IPS-15b (cell line): ENCODE measurements at regions not wholly inside any gene's neighbourhood (a gene's known extent, or its start where the extent isn't known, plus 50 kb on each side); places are given as distances from the start of the nearest gene placed in this dataset.
"Not testable (repeated sequence)": the region's sequence is repeated elsewhere in the genome, so short reads cannot be mapped to it uniquely, and the experiment has no call there.

ENCODE experiments used
- H3K27me3 ChIP-seq: one replicate; pipeline ENCODE4 v1.6.1; 2013; ENCODE audit warnings: low read length; ENCODE audit not compliant: control insufficient read depth, insufficient read depth
- H3K36me3 ChIP-seq: one replicate; pipeline ENCODE4 v1.6.1; 2013; ENCODE audit warnings: low read length; ENCODE audit not compliant: control insufficient read depth, insufficient read depth
- H3K4me1 ChIP-seq: one replicate; pipeline ENCODE4 v1.6.1; 2013; ENCODE audit warnings: mild to moderate bottlenecking, low read length; ENCODE audit not compliant: control insufficient read depth, insufficient read depth
- H3K4me3 ChIP-seq: one replicate; pipeline ENCODE4 v1.5.1; 2013; ENCODE audit warnings: low read depth, low read length
- H3K9ac ChIP-seq: one replicate; pipeline ENCODE4 v1.6.1; 2013; ENCODE audit warnings: low read depth, mild to moderate bottlenecking, low read length
- H3K9me3 ChIP-seq: one replicate; pipeline ENCODE4 v1.6.1; 2013; ENCODE audit warnings: mild to moderate bottlenecking, low read length; ENCODE audit not compliant: control insufficient read depth, insufficient read depth

- not testable (repeated sequence) for H3K9me3 ChIP-seq, H3K36me3 ChIP-seq, H3K27me3 ChIP-seq, H3K4me1 ChIP-seq, H3K9ac ChIP-seq, H3K4me3 ChIP-seq
These were observed 153.1 kb downstream of the ALX1 start for GRCh38 chr12:85433148-85433547.

DNA sequence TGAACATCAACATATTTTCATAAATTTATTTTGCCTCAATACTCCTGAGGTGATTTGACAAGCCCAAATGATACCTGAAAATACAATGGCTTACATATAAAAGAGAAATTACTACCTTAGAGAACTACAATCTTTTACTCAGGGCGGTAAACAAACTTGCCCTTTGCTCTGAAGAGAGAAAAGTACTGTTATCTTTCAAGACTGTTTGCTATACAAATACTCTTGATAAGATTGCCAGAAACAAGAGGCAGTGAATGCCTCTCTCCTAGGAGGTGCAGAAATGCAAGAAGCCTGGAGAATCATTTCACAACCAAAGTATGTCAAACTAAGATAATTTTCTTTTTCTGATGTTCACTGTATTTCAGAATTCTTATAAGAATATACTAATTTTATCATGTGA, 160.3 kb downstream of the ALX1 start:
- Histone ChIP-seq H3K4me1 (peaks cover 2% of the 10 kb centered on the region), H3K9me3 (no peaks in the 10 kb centered on the region), H3K9ac (no peak overlapping the region), H3K27me3 (no peaks in the 10 kb centered on the region), H3K4me3 (no peak overlapping the region), H3K36me3 (no peaks in the 10 kb centered on the region)

DNA sequence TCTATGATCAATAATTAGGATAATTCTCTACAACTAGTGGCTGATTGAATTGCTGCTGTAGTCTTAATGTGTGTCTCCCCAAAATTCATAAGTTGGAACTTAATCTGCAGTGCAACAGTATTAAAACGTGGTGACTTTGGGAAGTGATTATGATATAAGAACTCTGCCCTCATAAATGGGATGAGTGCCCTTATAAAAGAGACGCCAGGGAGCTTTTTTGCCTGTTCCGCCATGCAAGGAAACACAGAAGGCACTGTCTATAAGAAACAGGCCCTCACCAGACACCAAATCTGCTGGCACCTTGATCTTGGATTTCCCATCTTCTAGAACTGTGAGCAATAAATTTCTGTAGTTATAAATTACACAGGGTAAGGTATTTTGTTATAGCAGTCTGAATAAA, 161.0 kb downstream of the ALX1 start:
- no peaks in the 10 kb centered on the region for H3K4me1 ChIP-seq
- H3K36me3 ChIP-seq: no peaks in the 10 kb centered on the region
- no peaks in the 10 kb centered on the region for H3K27me3 ChIP-seq
- no peak overlapping the region for H3K9ac ChIP-seq
- no peaks in the 10 kb centered on the region for H3K9me3 ChIP-seq
- no peak overlapping the region for H3K4me3 ChIP-seq

GRCh38 chr12:85441741-85442140, 161.7 kb downstream of the ALX1 start:
- no peaks in the 10 kb centered on the region for H3K27me3 ChIP-seq
- H3K9me3 ChIP-seq: no peaks in the 10 kb centered on the region
- no peak overlapping the region for H3K9ac ChIP-seq
- H3K4me3 ChIP-seq: no peak overlapping the region
- no peaks in the 10 kb centered on the region for H3K36me3 ChIP-seq
- H3K4me1 ChIP-seq: no peaks in the 10 kb centered on the region

- no peaks in the 10 kb centered on the region for H3K27me3 ChIP-seq
- no peak overlapping the region for H3K4me3 ChIP-seq
- H3K36me3 ChIP-seq: no peaks in the 10 kb centered on the region
- no peaks in the 10 kb centered on the region for H3K4me1 ChIP-seq
- no peaks in the 10 kb centered on the region for H3K9me3 ChIP-seq
- H3K9ac ChIP-seq: no peak overlapping the region
These were observed 165.3 kb downstream of the ALX1 start for GRCh38 chr12:85445060-85445938.

DNA sequence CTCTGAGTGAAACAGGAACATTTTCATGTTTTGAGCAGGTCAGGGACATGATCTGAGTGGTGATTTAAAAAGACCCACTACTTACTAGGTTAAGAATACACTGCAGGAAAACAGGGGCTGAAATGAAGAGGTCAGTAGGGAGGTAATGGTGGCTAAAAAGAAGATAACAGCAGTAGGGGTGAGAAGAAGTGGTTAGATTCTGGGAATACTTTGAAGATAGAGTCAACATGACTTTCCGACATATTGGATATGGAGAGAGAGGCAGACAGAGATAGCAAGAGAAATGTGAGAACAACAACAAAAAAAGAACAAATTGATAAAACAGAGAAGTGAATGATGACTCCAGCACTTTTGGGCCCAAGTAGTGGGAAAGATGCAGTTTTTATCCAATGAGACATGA, 168.0 kb downstream of the ALX1 start:
- no peak overlapping the region for H3K9ac ChIP-seq

DNA sequence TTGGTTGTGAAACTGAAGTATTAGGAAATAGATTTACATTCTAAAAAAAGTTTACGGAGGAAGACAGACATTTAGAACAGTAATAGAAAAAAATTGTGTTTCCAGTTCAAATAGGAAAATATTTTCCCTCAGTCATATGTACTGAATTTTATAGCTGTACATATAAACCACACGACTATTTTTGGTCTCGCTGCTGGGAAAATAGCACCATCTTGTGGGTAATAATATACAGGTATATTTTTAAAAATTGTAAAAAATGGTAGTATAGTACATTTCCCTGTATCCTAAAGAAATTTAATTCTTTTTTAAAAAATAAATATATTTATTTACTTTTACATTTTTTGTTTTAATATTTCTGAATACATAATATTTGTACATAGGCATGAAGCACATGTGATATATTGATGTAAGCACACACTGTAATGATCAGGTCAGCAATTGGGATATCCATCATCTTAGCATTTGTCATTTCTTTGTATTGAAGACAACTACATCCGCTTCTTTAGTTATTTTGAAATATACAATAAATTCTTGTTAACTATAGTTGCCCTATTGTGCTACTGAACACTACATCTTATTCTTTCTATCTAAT, 168.6 kb downstream of the ALX1 start:
- Histone ChIP-seq H3K9ac (no peak overlapping the region), H3K27me3 (no peaks in the 10 kb centered on the region), H3K36me3 (no peaks in the 10 kb centered on the region), H3K4me3 (no peak overlapping the region), H3K4me1 (peaks cover 3% of the 10 kb centered on the region), H3K9me3 (no peaks in the 10 kb centered on the region)

More for the DNA sequence above, 168.0 kb downstream of the ALX1 start:
- H3K9me3 ChIP-seq: no peaks in the 10 kb centered on the region
- no peaks in the 10 kb centered on the region for H3K36me3 ChIP-seq
- H3K27me3 ChIP-seq: no peaks in the 10 kb centered on the region
- peaks cover 3% of the 10 kb centered on the region for H3K4me1 ChIP-seq
- H3K4me3 ChIP-seq: no peak overlapping the region

DNA sequence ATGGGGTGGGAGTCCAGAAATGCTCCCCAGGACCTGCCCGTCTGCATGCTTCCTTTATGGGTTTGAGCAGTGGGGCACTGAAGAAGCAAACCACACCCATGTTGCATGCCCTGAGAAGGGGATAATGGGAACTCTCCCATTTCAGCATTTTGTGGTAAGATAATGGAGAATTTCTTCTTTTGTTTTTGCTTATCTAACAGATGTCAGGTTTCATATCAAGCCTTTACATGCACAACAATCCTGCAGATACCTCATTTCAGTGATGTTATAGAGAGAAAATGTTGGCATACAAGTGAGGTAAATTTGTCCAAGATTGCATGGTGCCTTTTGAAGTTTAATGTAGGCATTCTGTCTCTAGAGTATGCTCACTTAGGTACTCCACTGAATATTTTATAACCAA, 177.0 kb downstream of the ALX1 start:
- no peak overlapping the region for H3K4me3 ChIP-seq
- no peaks in the 10 kb centered on the region for H3K27me3 ChIP-seq
- no peaks in the 10 kb centered on the region for H3K36me3 ChIP-seq
- H3K4me1 ChIP-seq: no peaks in the 10 kb centered on the region
- H3K9ac ChIP-seq: no peak overlapping the region
- no peaks in the 10 kb centered on the region for H3K9me3 ChIP-seq

- H3K9me3 ChIP-seq: no peaks in the 10 kb centered on the region
- H3K4me3 ChIP-seq: no peak overlapping the region
- no peaks in the 10 kb centered on the region for H3K36me3 ChIP-seq
- no peak overlapping the region for H3K9ac ChIP-seq
- no peaks in the 10 kb centered on the region for H3K27me3 ChIP-seq
- no peaks in the 10 kb centered on the region for H3K4me1 ChIP-seq
These were observed 181.1 kb downstream of the ALX1 start for GRCh38 chr12:85461127-85461526.

DNA sequence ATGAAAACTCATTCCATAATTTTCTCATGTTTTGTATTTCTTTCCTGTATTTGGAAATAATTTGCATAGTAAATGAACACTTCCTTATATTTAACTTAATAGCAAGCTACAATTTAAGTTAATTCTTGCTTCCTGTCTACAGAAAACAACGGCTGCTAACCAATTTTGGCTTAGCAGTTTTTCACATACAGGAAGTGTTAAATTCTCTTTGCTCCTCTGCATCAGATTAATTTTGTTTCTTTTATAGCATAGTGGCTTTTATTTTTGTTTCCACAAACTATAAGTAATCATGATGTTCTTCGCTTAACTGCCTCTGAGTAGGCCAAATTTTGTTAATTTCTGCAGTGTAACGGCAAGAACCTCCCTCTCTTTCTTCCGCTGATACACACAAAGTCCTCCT, 182.9 kb downstream of the ALX1 start:
- Histone ChIP-seq H3K9me3 (no peaks in the 10 kb centered on the region), H3K36me3 (no peaks in the 10 kb centered on the region), H3K27me3 (no peaks in the 10 kb centered on the region), H3K4me1 (no peaks in the 10 kb centered on the region), H3K4me3 (no peak overlapping the region), H3K9ac (no peak overlapping the region)

GRCh38 chr12:85466890-85467289, 186.9 kb downstream of the ALX1 start:
- H3K9ac ChIP-seq: no peak overlapping the region
- no peaks in the 10 kb centered on the region for H3K36me3 ChIP-seq
- H3K9me3 ChIP-seq: no peaks in the 10 kb centered on the region
- H3K4me3 ChIP-seq: no peak overlapping the region
- H3K4me1 ChIP-seq: peaks cover 7% of the 10 kb centered on the region
- H3K27me3 ChIP-seq: no peaks in the 10 kb centered on the region
